ENCODE measurements at regions not wholly inside any gene's neighbourhood (a gene's known extent, or its start where the extent isn't known, plus 50 kb on each side); places are given as distances from the start of the nearest gene placed in this dataset.

DNA sequence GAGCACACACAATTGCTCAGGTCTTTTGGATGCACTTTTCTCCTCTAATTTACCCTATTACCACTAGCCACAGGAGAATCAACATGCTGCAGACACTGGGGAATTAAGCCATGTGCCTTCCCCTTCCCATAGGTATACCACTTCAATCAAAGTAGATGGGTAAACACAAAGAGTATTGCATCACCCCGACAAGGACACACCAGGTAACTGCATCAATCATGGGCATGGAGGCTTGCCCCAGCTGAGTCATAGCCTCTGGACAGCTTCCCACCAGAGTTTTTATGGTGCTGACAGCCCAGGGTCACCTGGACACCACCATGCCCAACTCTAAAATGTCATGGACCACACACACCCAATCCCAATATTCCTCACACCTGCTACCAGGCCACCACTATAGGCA, 197.2 kb upstream of the AR start:
- Histone ChIP-seq H3K27ac (ENCODE audit: low read depth in 1 of 2, low read length in 2 of 2) (no peak overlapping the region), H3K4me1 (ENCODE audit: control insufficient read depth in 4 of 4, insufficient read depth in 4 of 4, low read length in 3 of 4) (no peaks in the 10 kb centered on the region), H3K4me3 (ENCODE audit: low read depth in 1 of 3, low read length in 3 of 3) (no peak overlapping the region), H3K9me3 (ENCODE audit: control insufficient read depth in 4 of 4, low read length in 3 of 4) (no peaks in the 10 kb centered on the region), H3K9ac (ENCODE audit: low read depth in 1 of 2, low read length in 2 of 2) (no peak overlapping the region), H3K27me3 (ENCODE audit: control insufficient read depth in 4 of 4, insufficient read depth in 4 of 4, low read length in 3 of 4) (no peaks in the 10 kb centered on the region), H3K36me3 (ENCODE audit: control insufficient read depth in 4 of 4, insufficient read depth in 3 of 4, low read depth in 1 of 4, low read length in 3 of 4) (no peaks in the 10 kb centered on the region)
- DNase-seq (ENCODE audit: low spot score) = no peak
- TF ChIP-seq JUND (IDR thresholded peaks at IDR 0.05) = peak in 1 of 2 donors; percentile 64
- TF ChIP-seq FOXA2 (IDR thresholded peaks at IDR 0.05) = peak; percentile 58
- TF ChIP-seq, protein P1, sequence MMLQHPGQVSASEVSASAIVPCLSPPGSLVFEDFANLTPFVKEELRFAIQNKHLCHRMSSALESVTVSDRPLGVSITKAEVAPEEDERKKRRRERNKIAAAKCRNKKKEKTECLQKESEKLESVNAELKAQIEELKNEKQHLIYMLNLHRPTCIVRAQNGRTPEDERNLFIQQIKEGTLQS (IDR thresholded peaks at IDR 0.05) = peak; percentile 78
- peak; percentile 17 to 34 for TF ChIP-seq RAD21 (IDR thresholded peaks at IDR 0.05)
- TF ChIP-seq YY1 (IDR thresholded peaks at IDR 0.05) = peak; percentile 50
- TF ChIP-seq RXRA (IDR thresholded peaks at IDR 0.05) = peak in 1 of 2 donors; percentile 71
- no peak for TF ChIP-seq GABPA (IDR thresholded peaks at IDR 0.05 in 1 of 2, conservative IDR thresholded peaks at IDR 0.05 in 1 of 2)
- TF ChIP-seq FOXA1 (IDR thresholded peaks at IDR 0.05) = peak; percentile 41
- TF ChIP-seq, protein P2, sequence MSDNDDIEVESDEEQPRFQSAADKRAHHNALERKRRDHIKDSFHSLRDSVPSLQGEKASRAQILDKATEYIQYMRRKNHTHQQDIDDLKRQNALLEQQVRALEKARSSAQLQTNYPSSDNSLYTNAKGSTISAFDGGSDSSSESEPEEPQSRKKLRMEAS (IDR thresholded peaks at IDR 0.05) = peak; percentile 61
- TF ChIP-seq HNF4A (conservative IDR thresholded peaks at IDR 0.05) = peak in 1 of 2 donors; percentile 63
- TF ChIP-seq, protein P3, sequence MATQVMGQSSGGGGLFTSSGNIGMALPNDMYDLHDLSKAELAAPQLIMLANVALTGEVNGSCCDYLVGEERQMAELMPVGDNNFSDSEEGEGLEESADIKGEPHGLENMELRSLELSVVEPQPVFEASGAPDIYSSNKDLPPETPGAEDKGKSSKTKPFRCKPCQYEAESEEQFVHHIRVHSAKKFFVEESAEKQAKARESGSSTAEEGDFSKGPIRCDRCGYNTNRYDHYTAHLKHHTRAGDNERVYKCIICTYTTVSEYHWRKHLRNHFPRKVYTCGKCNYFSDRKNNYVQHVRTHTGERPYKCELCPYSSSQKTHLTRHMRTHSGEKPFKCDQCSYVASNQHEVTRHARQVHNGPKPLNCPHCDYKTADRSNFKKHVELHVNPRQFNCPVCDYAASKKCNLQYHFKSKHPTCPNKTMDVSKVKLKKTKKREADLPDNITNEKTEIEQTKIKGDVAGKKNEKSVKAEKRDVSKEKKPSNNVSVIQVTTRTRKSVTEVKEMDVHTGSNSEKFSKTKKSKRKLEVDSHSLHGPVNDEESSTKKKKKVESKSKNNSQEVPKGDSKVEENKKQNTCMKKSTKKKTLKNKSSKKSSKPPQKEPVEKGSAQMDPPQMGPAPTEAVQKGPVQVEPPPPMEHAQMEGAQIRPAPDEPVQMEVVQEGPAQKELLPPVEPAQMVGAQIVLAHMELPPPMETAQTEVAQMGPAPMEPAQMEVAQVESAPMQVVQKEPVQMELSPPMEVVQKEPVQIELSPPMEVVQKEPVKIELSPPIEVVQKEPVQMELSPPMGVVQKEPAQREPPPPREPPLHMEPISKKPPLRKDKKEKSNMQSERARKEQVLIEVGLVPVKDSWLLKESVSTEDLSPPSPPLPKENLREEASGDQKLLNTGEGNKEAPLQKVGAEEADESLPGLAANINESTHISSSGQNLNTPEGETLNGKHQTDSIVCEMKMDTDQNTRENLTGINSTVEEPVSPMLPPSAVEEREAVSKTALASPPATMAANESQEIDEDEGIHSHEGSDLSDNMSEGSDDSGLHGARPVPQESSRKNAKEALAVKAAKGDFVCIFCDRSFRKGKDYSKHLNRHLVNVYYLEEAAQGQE (IDR thresholded peaks at IDR 0.05) = no peak
- 36% methylated on average over 1 of the region's 1 CpG for WGBS

DNA sequence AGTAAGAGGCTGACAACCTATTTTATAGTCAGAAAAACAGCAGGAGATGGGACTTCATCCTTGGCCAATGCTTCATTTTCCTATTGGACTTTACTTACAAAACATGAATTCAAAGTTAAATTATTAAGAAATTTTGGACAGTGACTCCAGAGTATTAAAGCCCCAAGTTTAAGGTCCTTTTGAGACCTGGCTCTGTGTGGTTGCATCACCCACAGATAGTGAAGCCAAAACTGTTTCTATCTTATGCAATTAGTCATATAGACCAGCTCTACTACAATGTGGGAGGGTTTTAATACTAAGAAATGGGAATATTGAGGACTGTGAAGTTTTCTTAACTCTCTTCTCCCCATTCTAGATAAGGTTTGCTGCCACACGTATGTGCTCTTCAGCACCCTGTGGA, 196.7 kb upstream of the AR start:
- Histone ChIP-seq H3K36me3 (ENCODE audit: control insufficient read depth in 4 of 4, insufficient read depth in 3 of 4, low read depth in 1 of 4, low read length in 3 of 4) (no peaks in the 10 kb centered on the region), H3K9ac (ENCODE audit: low read depth in 1 of 2, low read length in 2 of 2) (no peak overlapping the region), H3K4me1 (ENCODE audit: control insufficient read depth in 4 of 4, insufficient read depth in 4 of 4, low read length in 3 of 4) (no peaks in the 10 kb centered on the region), H3K27ac (ENCODE audit: low read depth in 1 of 2, low read length in 2 of 2) (no peak overlapping the region), H3K4me3 (ENCODE audit: low read depth in 1 of 3, low read length in 3 of 3) (no peak overlapping the region), H3K9me3 (ENCODE audit: control insufficient read depth in 4 of 4, low read length in 3 of 4) (no peaks in the 10 kb centered on the region), H3K27me3 (ENCODE audit: control insufficient read depth in 4 of 4, insufficient read depth in 4 of 4, low read length in 3 of 4) (no peaks in the 10 kb centered on the region)
- no peak for TF ChIP-seq JUND (IDR thresholded peaks at IDR 0.05)
- TF ChIP-seq FOXA1 (IDR thresholded peaks at IDR 0.05) = no peak
- TF ChIP-seq HNF4G (IDR thresholded peaks at IDR 0.05) = no peak
- no peak for TF ChIP-seq GABPA (IDR thresholded peaks at IDR 0.05 in 1 of 2, conservative IDR thresholded peaks at IDR 0.05 in 1 of 2)
- TF ChIP-seq, protein P2 (IDR thresholded peaks at IDR 0.05) = no peak
- no peak for TF ChIP-seq EGR1 (IDR thresholded peaks at IDR 0.05; ENCODE audit: low read depth in 2 of 2)
- no peak for TF ChIP-seq RAD21 (IDR thresholded peaks at IDR 0.05)
- no peak for TF ChIP-seq SP1 (IDR thresholded peaks at IDR 0.05)
- TF ChIP-seq, protein P3 (IDR thresholded peaks at IDR 0.05) = no peak
- DNase-seq (ENCODE audit: low spot score) = no peak
- 91% methylated on average over 1 of the region's 1 CpG for WGBS
